SKM-1 (cell line): ENCODE measurements at regions not wholly inside any gene's neighbourhood (a gene's known extent, or its start where the extent isn't known, plus 50 kb on each side); places are given as distances from the start of the nearest gene placed in this dataset.

Experiments
- DNase-seq: peaks from one replicate; lab custom pipeline; 2025; ENCODE audit not compliant: unreplicated experiment; lab: John Stamatoyannopoulos, UW

DNA sequence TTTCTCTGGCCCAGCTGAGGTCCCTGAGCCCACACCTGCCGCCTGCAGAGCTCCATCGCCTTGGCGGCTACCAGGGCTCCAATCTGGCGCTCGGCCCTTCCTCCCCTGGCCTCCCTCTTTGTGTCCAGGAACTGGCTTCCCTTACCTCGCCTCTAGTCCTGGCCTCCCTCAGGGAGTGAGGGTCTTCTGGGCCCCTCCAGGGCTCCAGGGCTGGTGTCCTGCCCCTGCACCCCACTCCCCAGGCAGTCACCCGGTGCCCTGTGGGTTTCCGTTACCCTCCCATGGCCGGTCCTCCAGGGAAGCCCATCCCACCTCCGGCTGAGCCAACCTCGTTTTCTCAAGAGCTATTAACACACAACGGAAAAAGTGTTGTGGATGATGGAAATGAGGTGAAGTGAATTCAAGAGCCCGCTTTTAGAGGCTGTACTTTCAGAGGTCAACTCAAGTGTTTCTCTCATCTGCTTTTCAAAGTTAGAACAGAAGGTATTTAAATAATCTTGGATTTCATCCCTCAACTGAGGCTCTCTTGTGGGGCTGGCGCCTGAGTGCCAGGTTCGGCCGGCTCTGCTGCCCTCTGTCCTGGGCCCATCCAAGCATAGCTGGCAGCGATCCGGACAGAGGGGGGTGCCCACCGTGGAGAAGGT, 131.9 kb downstream of the ASB1 start:
- DNase-seq = no peak

DNA sequence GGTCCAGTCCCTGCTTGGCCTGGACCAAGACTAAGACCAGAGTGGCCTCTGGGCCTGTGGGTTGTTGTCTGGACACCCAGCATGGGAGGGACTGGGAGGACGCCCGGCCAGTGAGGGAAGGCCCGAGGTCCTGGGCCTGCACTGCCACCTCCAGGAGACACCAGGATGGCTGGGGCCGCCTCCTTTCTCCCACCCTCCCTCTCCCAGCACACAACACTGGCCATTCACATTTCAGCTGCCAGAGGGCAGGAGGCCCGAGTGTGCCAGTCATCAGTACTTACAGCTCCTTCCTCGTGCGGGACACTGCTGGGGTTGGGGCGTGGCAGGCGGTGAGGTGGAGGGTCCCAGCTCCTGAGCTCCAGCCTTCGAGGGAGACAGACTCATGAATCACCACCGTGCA, 133.5 kb downstream of the ASB1 start:
- no peak for DNase-seq

DNA sequence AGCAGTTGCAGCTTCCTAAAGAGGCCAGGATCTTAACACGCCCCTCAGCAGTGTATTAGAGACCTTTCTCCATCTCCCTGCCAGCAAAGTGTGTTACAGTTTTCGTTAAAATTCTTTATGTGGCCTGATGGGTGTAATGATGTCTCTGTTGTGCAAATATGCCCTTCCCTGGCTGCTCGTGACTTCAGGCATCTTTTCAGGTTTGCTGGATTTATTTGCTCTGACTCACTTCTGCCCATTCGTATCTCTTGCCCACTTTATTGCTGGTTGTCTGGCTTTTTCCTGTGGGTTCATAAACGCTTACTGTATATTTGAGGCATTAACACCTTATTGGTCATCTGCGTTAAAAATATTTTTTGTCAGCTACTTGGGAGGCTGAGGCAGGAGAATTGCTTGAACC, 134.5 kb downstream of the ASB1 start:
- no peak for DNase-seq

DNA sequence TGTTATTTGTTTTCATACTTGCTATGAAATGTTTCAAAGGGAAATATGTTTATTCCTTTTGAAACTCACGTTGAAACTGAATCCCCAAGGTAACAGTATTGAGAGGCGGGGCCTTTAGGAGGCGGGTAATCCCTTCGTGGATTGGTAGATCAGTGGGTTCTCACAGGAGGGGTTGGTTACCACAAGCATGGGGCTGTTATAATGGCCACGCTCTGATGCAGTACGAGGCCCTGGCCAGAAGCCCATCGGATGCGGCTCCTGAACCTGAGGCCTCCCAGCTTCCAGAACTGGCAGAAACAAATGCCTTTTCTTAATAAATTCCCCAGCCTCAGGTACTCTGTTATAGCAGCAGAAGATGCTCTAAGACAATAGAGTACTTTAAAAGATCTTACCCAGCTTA, 135.7 kb downstream of the ASB1 start:
- no peak for DNase-seq

DNA sequence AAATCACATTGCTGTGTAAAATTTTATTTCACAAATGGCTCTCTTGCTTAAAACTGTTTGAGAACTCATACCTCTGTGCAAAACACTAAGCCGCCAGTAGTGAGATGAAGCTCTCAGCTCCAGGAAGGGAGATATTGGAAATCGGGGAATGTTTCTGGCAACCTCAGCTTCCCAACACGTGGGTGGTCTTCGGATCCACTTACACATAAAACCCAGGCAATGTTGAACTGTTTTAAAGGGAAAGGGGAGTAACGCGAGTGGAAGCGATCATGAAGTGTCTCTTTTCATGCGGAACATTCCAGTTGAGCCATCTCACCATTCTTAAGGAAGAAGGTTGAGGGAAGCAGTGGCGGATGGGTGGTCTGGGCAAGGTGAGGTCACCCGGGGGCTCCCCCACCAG, 136.8 kb downstream of the ASB1 start:
- DNase-seq = no peak

DNA sequence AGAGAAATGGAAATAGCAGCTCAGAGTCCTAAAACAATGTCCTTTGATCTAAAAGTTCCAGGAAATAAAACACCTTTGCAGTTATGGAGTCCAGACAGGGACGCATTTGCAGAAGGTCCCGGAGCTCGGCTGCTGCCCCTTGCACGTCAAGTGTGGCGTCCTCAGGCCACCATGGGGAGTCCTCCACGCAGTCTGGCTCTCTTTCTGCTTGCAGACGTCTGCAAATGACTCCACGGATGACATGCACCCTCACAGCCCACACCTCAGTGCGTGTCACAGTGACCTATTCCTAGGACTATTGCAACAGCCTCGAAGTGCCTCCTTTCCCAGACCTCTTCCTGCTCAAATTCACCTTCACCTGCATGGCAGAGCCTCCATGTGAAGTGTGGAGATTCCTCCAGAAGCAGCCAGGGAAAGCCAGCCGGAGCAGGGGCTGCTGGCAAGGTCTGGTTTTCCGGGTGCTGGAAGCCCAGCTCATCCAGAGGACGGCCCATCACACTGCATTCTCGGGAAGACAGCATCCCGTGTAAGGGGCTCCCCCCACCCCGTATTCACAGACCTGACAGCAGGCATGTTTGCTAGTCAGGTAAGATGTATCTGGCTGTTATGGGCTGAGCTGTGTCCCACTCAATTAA, 137.7 kb downstream of the ASB1 start:
- no peak for DNase-seq

DNA sequence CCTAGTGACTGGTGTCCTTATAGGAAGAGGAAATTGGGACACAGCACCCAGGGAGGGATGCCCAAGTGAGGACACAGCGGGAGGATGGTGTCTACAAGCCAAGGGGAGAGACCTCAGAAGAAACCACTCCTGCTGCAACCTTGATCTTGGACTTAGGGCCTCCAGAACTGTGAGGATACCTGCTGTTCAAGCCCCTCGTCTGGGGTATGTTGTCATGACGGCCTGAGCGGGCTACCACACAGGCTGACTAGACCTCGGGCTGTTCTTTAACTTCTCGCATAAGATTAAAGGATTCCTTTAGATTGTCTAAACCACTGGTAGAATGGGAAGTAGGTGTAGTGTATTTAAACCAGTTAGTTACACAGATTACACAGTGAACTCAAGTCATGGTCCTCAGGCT, 138.3 kb downstream of the ASB1 start:
- no peak for DNase-seq

DNA sequence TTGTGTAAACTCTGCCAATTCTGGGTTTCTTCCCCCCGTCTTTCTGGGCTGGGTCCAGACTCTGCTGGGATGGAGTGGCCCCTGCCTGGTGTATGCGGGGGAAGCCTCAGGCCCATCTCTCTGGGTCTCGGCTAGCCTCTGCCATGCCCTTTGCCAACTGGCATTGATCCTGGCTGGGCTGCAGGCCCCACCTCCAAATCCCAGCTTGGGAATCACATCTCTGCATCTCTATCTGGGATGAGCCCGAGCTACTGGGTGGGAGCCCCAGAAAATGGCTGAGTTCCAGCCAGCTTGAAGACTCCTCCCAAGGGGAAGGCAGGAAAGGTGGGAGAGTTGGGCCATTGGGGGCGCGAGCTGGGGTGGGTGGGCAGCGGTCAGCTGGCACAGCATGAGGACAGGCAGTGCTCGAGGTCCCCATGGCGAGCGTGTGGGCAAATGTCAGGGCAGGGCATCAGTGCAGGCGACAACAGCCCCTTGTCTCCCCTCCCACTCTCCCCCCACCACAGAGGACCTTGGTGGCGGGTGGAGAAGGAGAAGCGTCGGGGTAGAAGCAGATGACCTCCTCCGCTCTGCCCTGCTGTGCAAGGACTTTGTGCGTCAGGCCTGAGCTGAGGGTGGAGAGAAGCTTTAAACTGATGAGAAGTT, 139.4 kb downstream of the ASB1 start:
- no peak for DNase-seq

DNA sequence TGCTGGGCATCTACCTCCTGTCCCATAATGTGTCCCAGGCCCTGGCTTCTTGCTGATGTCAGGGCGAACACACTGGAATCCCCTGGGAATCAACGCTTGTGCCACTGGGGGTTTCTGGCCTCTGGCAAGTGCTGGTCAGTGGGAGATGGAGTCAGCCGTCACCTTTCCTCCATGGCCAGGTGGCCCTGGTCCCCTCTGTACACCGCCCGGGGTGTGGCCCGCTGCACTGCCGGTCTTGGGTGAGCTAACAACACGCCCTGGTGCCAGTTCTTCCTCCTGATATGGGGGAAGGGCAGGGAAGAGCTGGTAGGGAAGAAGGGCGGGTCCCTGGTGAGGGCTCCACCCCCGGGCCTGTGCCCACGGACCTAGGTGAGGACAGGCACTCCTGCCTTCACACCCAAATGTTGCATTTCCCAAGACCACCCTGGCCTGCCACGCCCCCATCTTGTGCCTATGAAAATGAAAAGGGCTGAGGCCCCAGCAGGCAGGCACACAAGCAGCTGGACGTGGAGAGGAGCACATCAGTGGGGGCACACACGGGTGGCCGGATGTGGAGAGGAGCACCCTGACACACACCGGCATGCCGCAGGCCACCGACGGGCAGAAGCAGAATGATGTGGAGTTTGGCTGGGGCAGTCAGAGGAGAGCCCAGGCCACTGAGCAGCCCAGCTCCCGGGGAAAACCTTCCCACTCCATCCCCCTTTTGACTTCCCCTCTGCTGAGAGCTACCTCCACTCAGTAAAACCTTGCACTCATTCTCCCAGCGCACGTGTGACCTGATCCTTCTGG, 140.5 kb downstream of the ASB1 start:
- DNase-seq = no peak

DNA sequence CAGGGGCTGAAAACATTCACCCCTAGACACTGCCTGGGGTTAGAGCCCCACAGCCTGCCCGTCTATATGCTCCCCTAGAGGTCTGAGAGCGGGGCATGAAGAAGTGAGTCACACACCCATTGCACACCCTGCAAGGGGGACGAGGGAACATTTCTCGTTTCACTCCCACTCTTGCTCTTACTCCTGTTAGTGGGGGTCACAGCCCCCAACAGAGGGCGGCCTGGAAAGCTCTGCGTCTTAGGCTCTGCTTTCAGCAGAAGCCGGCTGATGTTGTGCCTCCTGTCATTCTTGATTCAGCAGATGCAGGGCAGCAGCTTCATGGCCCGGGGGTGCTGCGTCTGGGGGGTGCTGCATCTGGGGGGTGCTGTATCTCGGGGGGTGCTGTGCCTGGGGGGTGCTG, 141.3 kb downstream of the ASB1 start:
- DNase-seq = no peak

DNA sequence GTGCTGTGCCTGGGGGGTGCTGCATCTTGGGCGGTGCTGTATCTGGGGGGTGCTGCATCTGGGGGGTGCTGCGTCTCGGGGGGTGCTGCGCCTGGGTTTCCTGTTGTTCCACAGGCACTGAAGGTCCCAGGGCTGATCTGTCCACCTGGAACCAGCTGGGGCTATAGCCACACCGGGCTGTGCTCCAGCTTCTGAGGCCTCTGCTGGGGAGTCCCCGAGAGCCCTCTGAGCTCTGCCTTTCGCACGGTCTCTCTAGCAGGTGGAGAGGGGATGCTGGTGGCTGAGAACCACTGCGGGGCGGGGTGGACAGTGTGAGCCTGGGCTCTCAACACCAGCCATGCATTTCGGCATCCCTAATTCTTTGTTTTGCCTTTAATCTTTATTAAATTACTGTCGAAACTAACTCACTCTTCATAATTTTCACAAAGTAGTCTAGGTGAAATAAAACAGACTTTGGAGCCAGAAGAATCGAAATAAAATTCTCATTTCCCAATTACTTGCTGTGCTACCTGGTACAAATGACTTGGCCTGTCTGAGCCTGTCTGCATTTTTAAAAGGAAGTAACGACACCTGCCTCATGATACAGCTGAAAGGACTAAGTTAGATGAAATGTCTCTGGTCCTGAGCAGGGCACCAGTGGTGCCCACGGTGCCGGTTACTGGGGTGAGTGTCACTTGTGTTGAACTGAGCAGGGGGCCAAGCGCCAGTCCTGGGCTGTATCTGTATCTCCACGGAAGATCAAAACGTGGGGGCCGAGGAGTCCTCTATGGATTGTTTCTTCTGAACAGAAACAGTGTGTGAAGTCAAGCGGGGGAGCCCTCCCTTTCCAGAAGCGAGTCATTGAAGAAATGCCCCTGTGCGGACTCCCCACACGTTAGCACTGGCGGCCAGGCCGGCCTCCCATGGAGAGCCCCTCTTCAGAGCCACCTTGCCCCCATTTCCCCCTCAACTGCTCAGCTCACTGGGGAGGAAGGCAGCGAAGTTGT, 142.0 kb downstream of the ASB1 start:
- no peak for DNase-seq

DNA sequence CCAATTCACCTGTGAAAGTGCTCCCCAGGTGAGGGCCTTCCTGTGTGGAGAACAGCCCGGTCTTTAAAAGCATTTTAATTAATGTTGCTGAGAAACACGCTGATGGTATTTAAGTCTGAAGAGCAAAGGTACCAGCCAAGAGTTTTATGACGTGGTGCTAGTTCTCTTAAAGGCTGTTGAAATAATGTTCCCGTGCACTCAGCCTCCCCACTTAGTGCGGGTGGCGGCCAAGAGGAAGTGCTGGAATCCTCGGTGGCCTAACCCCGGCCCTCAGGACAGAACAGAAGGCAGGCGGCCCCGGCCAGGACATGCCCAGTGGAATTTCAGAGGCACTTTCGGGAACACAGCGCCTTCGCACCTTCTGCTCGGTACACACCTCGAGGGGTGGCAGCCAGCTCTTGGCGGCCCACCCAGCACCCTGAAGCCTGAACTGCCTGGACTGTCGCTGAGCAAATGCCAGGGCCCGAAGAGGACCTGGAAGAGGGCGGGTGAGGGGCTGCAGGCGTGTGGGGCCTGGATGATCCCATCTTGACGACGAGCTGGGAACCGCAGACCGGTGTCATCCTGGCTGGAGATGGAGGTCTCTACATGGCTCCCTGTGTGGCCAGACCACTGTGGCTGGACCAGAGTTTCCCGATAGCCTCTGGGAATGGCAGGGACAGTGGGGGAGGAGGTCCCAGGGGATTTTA, 142.9 kb downstream of the ASB1 start:
- no peak for DNase-seq

DNA sequence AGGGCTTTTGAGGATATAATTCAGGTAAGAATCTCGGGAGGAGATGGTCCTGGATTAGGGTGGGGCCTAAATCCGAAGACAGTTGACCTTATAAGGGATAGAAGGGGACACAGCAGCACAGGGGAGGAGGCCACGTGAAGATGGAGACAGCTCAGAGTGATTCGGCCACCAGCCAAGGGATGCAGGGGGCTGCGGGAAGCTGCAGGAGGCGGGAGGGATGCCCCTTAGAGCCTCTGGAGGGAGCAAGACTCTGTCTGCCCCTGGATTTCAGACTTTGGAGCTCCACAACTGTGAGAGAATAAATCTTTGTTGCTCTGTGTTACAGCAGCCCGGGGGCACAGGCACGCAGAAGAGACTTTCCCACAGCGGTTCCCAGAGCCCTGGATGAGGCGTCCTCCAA, 143.7 kb downstream of the ASB1 start:
- no peak for DNase-seq

DNA sequence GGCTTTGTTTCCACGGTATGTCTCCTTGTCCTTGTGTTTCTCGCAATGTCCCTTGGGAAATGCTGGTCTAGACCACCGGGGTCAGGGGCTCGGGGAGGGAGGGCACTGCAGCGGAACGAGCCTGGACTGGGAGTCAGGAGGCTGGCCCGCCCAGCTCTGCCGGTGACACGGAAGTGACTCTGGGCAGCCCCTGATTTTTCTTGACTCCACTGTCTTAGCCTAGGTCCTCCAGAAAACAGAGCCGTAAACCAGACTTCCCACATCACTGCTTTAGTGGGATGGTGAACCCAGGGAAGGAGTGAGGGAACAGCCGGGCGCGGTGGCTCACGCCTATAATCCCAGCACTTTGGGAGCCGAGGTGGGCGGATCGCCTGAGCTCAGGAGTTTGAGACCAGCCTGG, 144.2 kb downstream of the ASB1 start:
- DNase-seq = no peak

DNA sequence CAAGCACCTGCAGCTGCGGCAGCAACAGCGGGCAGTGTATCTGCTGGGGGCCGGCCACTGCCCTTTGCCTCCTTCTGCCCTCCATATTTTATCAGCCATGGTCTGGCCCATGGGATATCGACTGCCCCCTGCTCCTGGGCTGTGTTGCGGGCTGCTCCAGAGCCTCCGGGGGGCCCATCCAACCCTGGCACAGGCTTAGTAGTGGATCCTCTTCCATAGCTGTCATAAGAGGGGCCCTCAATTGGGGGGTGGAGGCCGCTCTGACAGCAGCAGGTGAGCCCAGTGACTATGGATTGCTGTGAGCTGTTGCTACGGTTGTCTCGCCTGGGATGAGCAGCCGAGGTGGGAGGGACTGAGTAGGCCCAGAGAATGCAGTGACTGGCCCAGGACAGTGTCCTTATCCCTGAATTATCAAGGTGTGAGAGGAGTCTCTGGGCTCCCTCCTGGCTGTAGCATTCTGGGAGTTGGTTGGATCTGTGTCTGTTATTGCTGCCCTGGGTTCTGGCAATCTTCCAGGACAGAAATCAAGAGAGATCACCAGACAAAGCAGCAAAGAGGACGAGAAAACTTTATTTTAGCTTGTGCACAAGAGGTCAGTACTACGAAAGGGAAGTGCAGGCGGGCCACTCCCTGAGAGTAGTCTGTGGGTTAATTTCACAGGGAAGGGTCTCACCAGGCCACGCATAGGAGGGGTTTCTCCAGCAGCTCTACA, 145.1 kb downstream of the ASB1 start:
- DNase-seq = no peak

DNA sequence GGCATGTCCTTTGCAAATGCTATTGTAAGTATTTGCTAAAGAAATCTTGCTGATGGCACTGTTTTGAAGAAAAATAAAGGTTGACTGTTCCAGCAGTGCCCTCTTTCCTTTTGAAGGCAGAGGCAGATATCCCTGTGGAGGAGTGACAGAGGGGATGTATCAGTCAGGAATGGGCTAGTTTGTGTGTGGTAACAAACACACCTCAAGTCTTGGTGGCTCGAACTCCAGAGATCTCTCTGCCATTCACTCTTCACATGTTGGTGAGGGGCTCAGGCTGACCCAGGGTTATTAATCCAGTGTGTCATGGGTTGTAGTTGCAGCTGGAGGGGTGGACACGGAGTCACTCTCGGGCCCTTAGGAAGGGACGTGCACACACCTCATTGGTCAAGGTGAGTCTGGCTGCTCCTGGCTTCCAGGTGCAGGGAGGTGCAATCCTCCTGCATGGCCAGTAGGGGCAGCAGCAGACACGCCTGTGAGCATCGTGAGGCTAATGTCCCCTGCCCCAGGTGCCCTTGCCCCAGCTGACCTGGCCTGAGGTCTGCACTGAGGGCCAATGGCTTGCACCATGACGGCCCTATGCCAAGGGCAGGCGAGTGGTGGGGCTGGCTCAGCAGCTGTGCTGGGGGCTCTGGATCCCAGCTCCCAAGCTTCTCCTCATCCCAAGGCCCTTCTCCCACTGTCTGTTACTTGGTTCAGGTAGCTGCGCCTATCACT, 146.5 kb downstream of the ASB1 start:
- no peak for DNase-seq

DNA sequence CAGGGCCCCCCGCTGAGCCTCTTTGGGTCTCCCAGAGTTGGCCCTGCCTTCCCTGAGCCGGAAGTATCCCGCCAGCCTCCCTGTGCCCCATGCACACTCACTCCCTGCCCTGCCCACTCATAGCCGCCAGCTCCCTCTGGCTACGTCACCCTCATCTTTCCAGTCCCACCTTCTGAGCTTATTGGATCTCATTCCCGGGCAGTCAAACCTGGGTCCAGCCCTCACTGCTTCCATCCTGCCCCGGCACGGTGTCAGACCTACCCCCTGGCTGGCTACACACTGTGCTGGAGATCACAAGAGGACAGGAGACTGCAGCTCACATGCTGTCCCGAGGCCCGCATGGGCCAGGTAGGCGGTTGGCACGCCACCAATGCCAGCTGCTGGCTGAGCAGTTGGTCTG, 147.2 kb downstream of the ASB1 start:
- DNase-seq = no peak

DNA sequence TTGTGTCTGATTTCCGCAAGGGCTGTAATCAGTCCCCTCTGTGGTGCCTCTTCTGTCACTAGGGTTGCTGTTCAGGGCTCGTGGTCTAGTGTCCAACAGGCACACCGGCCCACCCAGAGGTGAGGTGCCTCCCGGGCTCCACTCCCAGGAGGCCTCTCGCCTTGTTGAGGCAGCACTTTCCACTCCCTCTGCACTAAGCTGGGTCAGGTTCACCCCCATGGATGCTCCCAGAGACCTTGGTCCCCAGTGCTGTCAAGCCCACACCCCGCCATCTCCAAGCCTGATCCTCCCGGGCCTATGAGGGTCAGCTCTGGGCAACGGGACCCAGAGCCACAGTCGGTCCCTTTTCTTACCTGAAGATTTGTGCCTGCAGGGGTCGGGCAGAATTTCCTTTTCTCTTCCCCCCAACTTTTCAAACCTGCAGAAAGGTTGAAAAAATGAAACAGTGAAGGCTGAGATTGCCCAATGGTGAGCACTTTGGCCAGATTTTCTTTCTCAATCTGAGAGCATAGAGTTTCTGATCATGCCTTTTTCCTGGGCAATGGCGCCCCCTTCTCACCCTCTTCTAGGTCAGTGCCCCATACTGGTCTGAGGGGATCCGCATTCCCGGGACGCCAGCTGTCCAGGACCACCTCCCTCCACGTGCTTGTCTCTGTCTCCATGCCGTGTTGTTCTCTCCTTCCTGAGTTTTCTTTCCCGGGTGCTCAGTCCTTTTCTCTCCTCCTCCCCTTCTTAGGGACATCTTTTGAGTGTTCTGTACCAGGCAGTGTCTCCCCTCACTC, 148.0 kb downstream of the ASB1 start:
- DNase-seq = no peak
